ENCODE measurements at regions not wholly inside any gene's neighbourhood (a gene's known extent, or its start where the extent isn't known, plus 50 kb on each side); places are given as distances from the start of the nearest gene placed in this dataset.

DNA sequence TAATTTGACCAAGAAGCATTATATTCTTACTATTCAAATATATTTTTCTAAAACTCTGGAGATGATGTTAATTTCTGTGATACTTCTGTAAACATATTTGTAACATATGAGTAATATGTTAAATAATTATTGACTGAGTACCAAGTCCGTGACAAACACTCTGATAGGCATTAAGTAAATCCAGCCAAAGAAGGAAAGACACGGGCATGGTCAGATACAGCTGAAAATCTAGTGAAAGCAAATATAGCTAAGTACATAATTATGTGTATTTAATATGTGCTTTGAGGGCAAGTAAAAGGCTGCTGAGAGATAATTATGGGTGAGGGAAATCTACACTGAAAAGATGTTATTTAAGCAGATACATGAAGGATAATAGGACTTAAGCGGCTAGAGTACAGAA is 1263.6 kb upstream of the ADGRL3 start:
- TF ChIP-seq TAF1 (IDR thresholded peaks at IDR 0.05; ENCODE audit: borderline replicate concordance, insufficient read depth, low read length), result no peak
- TF ChIP-seq REST (IDR thresholded peaks at IDR 0.05; ENCODE audit: insufficient read depth in 1 of 2, low read depth in 2 of 2, low read length in 2 of 2), result no peak
- TF ChIP-seq POLR2AphosphoS5 (IDR thresholded peaks at IDR 0.05; ENCODE audit: low read depth, low read length), result no peak

Data from PFSK-1 (cell line).